Fibroblast of upper back skin (primary cell): ENCODE measurements at regions not wholly inside any gene's neighbourhood (a gene's known extent, or its start where the extent isn't known, plus 50 kb on each side); places are given as distances from the start of the nearest gene placed in this dataset.
A peak's percentile ranks its signal among the peaks of the same experiment; 100 is the strongest.
"Not testable (repeated sequence)": the region's sequence is repeated elsewhere in the genome, so short reads cannot be mapped to it uniquely, and the experiment has no call there.

Experiments
- DNase-seq: peaks from one replicate; pipeline ENCODE4 v3.0.0-alpha.2; 2013

GRCh38 chr6:71066153-71066552 lies 109.3 kb upstream of the B3GAT2 start:
- DNase-seq, result no peak

- DNase-seq, result no peak
Observed at GRCh38 chr6:71067816-71068215, 111.0 kb upstream of the B3GAT2 start.

- DNase-seq, result peak; percentile 25
Observed at GRCh38 chr6:71072508-71072907, 115.6 kb upstream of the B3GAT2 start.

GRCh38 chr6:71077655-71078054 lies 120.8 kb upstream of the B3GAT2 start:
- no peak for DNase-seq

- peak; percentile 34 for DNase-seq
Observed at GRCh38 chr6:71079677-71080076, 122.8 kb upstream of the B3GAT2 start.

GRCh38 chr6:71080133-71080532 lies 123.3 kb upstream of the B3GAT2 start:
- peak; percentile 18 for DNase-seq

- DNase-seq, result peak; percentile 58
Observed at GRCh38 chr6:71080826-71081225, 124.0 kb upstream of the B3GAT2 start.

- DNase-seq, result peak; percentile 40
Observed at GRCh38 chr6:71082033-71082650, 125.3 kb upstream of the B3GAT2 start.

GRCh38 chr6:71083308-71083820 lies 126.5 kb upstream of the B3GAT2 start:
- no peak for DNase-seq

- no peak for DNase-seq
Observed at GRCh38 chr6:71088166-71088565, 131.3 kb upstream of the B3GAT2 start.

- no peak for DNase-seq
Observed at GRCh38 chr6:71090217-71090616, 133.4 kb upstream of the B3GAT2 start.

- DNase-seq, result no peak
Observed at GRCh38 chr6:71091167-71091566, 134.3 kb upstream of the B3GAT2 start.

GRCh38 chr6:71091956-71092355 lies 135.1 kb upstream of the B3GAT2 start:
- DNase-seq, result no peak

GRCh38 chr6:71097264-71097663 lies 140.4 kb upstream of the B3GAT2 start:
- DNase-seq, result not testable (repeated sequence)

- no peak for DNase-seq
Observed at GRCh38 chr6:71099649-71100048, 142.8 kb upstream of the B3GAT2 start.

- DNase-seq, result peak; percentile 24
Observed at GRCh38 chr6:71103130-71103529, 146.3 kb upstream of the B3GAT2 start.

GRCh38 chr6:71103641-71104040 lies 146.8 kb upstream of the B3GAT2 start:
- no peak for DNase-seq

GRCh38 chr6:71106276-71106675 lies 149.4 kb upstream of the B3GAT2 start:
- DNase-seq, result no peak

GRCh38 chr6:71107911-71108420 lies 151.1 kb upstream of the B3GAT2 start:
- DNase-seq, result peak; percentile 73

GRCh38 chr6:71114544-71114943 lies 157.7 kb upstream of the B3GAT2 start:
- no peak for DNase-seq

- no peak for DNase-seq
Observed at GRCh38 chr6:71114986-71115385, 158.1 kb upstream of the B3GAT2 start.

- DNase-seq, result no peak
Observed at GRCh38 chr6:71119560-71119959, 162.7 kb upstream of the B3GAT2 start.

GRCh38 chr6:71123051-71123450 lies 165.6 kb upstream of the OGFRL1 start:
- peak; percentile 63 for DNase-seq

- DNase-seq, result peak; percentile 57
Observed at GRCh38 chr6:71124340-71124739, 164.3 kb upstream of the OGFRL1 start.

GRCh38 chr6:71125216-71125615 lies 163.4 kb upstream of the OGFRL1 start:
- DNase-seq, result no peak
